Activated CD4-positive, alpha-beta T cell treated with anti-CD3 and anti-CD28 coated beads for 48 hours (primary cell): ENCODE measurements at regions not wholly inside any gene's neighbourhood (a gene's known extent, or its start where the extent isn't known, plus 50 kb on each side); places are given as distances from the start of the nearest gene placed in this dataset.
A peak's percentile ranks its signal among the peaks of the same experiment; 100 is the strongest.
"Not testable (repeated sequence)": the region's sequence is repeated elsewhere in the genome, so short reads cannot be mapped to it uniquely, and the experiment has no call there.

ENCODE experiments used
- DNase-seq: peaks from one replicate; pipeline ENCODE4 v3.0.0-alpha.2; 2020

DNA sequence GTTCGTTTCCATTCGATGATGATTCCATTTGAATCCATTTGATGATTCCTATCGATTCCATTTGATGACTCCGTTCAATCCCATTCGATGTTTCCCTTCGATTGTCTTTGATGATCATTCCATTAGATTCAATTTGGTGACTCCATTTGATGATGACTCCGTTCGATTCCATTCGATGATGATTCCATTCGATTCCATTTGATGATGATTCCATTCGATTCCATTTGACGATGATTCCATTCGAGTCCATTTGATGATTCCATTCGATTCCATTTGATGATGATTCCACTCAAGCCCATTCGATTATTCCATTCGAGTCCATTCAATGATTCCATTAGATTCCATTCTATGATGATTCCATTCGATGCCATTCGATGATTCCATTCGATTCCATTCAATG lies 2730.6 kb downstream of the RPIA start:
- DNase-seq: not testable (repeated sequence)

- DNase-seq: not testable (repeated sequence)
These were observed 2735.7 kb downstream of the RPIA start for GRCh38 chr2:91427148-91427547.

- not testable (repeated sequence) for DNase-seq
These were observed 2750.4 kb downstream of the RPIA start for GRCh38 chr2:91441932-91442245.

DNA sequence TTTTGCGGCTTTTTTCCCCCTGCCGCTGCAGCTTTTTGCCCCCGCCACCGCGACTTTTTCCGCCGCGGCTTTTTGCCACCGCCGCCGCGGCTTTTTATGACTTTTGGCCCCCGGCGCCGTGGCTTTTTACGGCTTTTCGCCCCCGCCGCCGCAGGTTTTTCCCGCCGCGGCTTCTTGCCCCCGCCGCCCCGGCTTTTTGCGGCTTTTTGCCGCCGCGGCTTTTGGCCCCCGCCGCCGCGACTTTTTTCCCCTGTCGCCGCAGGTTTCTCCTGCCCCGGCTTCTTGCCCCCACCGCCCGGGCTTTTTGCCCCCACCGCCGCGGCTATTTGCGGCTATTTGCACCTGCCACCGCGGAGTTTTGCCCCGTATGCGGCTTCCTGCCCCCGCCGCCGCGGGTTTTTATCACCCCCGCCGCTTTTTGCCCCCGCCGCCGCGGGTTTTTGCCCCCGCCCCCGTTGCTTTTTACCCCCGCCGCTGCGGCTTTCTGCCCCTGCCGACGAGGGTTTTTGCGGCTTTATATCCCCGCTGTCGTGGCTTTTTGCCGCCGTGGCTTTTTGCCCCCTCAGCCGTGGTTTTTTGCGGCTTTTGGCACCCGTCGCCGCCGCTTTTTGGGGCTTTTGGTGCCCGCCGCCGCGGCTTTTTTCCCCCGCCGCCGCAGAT lies 2750.9 kb downstream of the RPIA start:
- DNase-seq: peak; percentile 16

- not testable (repeated sequence) for DNase-seq
These were observed 2751.6 kb downstream of the RPIA start for GRCh38 chr2:91442906-91443729.

DNA sequence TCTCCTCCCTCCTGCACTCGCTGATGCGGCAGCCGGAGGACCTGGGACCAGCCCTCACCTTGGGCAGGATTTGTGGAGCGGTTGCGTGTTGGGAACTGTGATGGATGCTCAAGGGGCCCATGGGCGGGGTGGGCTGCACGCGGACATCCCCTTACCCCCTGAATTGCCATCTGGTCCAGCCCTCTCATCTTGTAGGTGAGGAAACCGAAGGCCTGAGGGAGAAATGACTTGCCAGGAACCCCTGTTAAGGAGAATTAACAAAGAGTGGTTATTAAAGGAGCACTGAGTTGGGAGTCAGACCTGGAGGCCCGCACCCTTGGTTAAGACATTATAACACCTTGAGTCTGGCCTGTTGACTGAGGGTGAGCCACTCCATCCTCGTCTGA lies 2752.2 kb downstream of the RPIA start:
- not testable (repeated sequence) for DNase-seq

DNA sequence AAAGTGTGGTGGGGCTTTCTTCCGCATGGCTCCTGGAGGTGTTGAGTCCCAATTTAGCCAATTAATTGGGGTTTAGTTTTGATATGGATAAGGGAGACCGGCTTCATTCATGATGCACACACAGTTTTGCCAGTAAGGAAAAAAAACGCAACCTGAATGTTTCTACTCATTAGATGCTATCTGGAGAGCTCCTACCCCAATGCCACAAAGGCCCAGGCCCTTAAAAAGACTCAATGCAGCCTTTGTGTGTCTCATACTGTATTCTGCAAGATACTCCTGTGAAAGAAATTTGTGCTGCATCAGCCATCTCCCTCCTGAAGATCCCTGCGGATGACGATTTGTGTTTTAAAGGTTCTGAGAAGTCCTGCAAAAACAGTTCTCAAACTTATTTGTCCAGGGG lies 2754.2 kb downstream of the RPIA start:
- DNase-seq: not testable (repeated sequence)

DNA sequence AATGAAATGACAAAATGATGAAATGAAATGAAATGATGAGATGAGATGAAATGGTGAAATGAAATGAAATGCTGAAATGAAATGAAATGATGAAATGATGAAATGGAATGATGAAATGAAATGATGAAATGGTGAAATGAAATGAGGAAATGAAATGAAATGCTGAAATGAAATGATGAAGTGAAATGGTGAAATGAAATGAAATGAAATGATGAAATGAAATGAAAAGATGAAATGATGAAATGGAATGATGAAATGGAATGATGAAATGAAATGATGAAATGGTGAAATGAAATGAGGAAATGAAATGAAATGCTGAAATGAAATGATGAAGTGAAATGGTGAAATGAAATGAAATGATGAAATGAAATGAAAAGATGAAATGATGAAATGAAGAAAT lies 2755.0 kb downstream of the RPIA start:
- DNase-seq: not testable (repeated sequence)

GRCh38 chr2:91446915-91447314 lies 2755.4 kb downstream of the RPIA start:
- DNase-seq: not testable (repeated sequence)

GRCh38 chr2:91447508-91447907 lies 2756.0 kb downstream of the RPIA start:
- not testable (repeated sequence) for DNase-seq

GRCh38 chr2:91462292-91462691 lies 2770.8 kb downstream of the RPIA start:
- not testable (repeated sequence) for DNase-seq

GRCh38 chr2:91463007-91463406 lies 2771.5 kb downstream of the RPIA start:
- not testable (repeated sequence) for DNase-seq

- not testable (repeated sequence) for DNase-seq
These were observed 2775.4 kb downstream of the RPIA start for GRCh38 chr2:91466780-91467363.

DNA sequence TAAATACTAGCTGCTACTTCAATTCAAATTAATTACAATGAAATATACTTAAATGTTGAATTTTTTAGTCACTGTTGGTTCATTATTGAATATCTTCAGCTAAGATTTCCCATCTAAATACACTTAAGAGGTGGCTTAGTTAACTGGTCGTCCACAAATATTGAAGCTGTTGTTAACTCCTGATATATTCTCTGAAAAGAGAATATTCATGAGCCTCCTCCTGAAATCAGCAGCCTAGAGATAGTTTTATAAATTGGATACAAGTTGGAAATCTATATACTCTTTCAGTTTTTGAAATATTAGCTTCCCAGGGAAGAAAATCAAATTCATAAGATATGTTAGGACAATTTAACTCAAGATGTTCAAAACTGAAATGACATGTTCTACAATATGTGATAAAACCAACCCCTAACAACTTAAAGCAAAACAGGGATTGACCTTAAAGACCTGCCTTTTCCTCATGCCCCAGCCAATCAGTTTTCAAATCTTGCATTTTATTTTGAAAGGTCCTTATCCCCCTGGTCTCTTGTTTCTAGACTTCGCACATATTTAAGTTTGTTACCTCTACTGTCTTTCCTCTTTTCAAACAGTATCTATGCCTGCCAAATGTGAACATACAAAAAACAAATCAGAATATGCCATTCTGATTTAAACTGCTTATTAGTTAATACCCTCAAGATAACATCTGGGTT lies 2784.9 kb downstream of the RPIA start:
- not testable (repeated sequence) for DNase-seq

- not testable (repeated sequence) for DNase-seq
These were observed 2785.4 kb downstream of the RPIA start for GRCh38 chr2:91476936-91477246.

- not testable (repeated sequence) for DNase-seq
These were observed 2785.8 kb downstream of the RPIA start for GRCh38 chr2:91477291-91477690.

DNA sequence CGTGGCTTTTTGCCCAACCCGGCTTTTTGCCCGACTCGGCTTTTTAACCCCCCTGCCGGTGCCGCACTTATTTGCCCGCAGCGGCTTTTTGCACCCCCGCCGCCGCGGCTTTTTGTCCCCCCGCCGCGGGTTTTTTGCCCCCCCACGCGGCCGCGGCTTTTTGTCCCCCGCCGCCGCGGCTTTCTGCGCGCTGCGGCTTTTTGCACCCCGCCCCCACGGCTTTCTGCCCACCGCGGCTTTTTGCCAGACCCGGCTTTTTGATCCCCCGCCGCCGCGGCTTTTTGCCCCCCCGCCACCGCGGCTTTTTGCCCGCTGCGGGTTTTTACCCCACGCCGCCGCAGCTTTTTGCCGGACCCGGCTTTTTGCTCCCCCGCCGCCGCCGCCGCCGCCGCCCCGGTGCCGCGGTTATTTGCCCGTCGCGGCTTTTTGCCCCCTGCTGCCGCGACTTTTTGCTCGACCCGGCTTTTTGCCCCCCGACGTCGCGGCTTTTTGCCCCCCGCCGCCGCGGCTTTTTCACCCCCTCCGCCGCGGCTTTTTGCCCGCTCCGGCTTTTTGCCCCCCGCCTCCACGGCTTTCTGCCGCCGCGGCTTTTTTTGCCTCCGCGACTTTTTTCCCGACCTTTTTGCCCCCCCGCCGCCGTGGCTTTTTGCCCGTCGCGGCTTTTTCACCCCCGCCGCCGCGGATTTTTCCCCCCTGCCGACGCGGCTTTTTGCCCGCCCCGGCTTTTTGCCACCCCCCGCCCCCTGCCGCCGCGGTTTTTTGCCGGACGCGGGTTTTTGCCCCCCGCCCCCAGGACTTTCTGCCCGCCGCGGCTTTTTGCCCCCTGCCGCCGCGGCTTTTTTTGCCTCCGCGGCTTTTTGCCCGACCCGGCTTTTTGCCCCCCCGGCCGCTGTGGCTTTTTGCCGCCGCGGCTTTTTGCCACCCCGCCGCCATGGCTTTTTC lies 2786.5 kb downstream of the RPIA start:
- no peak for DNase-seq

DNA sequence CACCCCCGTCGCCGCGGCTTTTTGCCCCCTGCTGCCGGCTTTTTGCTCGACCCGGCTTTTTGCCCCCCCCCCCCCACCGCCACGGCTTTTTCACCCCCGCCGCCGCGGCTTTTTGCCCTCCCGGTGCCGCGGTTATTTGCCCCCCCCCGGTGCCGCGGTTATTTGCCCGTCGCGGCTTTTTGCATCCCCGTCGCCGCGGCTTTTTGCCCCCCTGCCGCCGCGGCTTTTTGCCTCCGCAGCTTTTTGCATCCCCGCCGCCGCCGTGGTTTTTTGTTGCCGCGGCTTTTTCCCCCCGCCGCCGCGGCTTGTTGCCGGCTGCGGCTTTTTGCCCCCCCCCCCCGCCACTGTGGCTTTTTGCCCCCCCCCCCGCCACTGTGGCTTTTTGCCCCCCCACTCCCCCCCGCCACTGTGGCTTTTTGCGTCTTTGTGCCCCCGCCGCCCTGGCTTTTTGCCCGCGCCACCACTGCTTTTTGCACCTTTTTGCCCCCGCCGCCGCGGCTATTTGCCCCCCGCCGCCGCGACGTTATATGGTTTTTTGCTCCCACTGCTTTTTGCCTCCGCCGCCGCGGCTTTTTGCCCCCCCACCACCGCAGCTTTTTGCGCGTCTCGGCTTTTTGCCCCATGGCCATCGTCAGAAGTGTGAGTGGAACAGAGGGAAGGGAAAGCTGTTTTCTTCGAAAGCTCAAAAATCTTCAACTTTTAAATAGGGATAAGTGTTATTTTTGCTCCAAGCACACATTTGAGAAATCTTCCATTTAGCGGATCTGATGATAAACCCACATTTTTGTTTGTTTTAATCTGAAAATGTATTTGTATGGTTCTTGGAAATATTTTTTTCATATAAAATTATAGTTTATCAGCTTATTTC lies 2787.6 kb downstream of the RPIA start:
- DNase-seq: not testable (repeated sequence)

DNA sequence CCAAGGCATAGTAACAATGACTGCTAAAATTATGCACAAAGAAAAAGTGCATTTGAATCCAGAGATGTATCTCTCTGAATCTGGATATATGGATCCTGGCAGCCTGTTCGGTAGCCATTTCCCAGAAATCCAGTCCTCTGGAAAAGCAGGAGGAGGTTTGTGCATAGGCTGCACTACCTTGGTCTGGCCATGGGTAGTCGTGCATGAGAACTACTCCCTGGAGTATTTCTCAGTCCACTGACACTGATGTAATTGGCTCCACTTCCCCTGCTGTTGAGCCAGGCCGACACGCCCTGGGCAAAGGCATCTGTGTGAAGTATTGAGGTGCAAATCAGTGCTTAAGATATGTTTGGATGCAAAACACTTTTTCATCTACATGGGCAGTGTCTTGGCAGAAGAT lies 2793.8 kb downstream of the RPIA start:
- DNase-seq: not testable (repeated sequence)

DNA sequence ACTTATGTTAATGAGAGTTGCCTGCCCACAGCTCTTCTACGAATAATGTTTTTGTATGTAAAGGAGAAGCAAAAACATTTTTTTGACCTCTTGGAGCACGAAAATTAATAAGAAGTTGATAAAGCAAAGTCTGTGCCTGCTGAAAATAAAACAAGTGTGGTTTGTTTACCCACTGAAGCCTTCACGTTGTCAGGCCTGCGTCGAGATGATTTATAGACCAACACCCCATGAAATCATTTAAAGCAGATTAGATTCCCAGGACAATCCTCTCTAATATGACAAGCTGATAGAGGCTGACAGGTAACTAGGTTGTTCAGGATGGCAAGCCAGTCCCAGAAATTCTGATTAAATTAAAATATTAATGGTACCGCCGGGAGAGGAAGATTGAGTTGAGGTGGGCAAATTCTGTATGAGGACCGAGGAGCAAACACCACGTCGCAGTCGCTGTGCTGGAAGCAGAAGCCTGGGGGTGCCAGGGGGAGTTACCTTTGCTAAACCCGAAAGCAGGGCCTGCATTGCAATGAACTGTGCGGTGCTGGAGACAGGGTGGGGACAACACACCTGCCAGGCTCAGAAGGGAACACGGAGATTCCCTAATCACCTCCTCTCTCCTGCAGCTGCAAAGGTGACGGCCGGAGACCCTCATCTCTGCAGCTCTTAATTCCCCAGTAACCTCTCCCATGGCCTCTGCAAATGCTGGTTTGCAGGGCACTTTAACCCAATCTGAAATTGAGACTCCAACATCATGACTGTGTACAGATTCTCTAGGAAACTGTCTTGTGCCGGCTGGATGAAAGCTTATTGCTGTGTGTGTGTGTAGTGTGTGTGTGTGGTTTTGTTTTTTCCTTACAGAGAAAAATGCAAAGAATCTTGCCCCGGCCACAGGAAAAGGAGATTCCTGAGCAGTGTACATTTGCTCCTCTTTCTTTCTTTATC lies 2805.9 kb downstream of the RPIA start:
- DNase-seq: not testable (repeated sequence)
